GM18870 (cell line): ENCODE measurements at regions not wholly inside any gene's neighbourhood (a gene's known extent, or its start where the extent isn't known, plus 50 kb on each side); places are given as distances from the start of the nearest gene placed in this dataset.
"Not testable (repeated sequence)": the region's sequence is repeated elsewhere in the genome, so short reads cannot be mapped to it uniquely, and the experiment has no call there.

ENCODE experiments used
- ATAC-seq: cut with Tn5 transposase; IDR thresholded peaks from one replicate; pipeline ENCODE4 v1.9.1; 2021; ENCODE audit warnings: moderate library complexity; ENCODE audit not compliant: unreplicated experiment

DNA sequence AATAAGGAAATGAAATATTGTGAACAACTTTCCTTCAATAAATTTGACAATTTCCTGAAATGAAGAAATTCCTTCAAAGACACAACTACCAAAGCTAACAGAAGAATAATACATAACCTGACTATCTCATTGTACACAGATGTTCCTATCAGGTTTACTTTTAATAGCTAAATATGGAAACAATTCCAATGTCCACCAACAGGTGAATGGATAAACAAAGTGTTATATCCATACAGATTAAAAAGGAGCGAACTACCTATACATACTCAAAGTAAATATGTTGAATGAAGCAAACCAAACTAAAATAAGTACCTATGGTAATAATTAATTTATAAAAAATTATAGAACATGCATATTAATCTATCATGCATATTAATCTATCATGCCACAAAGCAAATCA lies 554.9 kb downstream of the PPP4R3C start:
- no peak for ATAC-seq

DNA sequence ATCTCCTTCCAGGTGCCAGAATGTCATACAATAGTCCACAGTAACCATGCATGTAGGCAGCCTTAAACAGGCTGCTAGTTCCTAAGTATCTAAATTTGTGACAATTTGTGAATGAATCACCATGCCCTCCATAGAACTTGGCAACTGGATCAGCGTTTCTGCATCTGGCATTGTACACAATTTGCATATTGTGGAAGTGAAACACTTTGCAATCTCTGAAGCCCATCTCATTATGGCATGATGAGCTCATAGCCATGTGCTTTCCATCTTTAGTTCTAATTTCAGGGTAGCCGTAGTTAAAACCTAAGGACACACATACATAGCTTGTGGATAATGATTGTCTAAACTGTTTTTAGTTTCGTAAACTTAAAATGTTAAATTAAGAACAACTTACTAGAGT lies 573.6 kb downstream of the PPP4R3C start:
- ATAC-seq, result no peak

DNA sequence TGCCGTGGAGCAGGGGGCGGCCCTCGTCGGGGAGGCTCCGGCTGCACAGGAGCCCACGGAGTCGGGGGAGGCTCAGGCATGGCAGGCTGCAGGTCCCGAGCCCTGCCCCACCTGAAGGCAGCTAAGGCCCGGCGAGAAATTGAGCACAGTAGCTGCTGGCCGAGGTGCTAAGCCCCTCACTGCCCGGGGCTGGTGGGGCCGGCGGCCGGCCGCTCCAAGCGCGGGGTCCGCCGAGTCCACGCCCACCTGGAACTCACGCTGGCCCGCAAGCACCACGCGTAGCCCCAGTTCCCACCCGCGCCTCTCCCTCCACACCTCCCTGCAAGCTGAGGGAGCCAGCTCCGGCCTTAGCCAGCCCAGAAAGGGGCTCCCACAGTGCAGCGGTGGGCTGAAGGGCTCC lies 589.4 kb downstream of the PPP4R3C start:
- ATAC-seq, result no peak

DNA sequence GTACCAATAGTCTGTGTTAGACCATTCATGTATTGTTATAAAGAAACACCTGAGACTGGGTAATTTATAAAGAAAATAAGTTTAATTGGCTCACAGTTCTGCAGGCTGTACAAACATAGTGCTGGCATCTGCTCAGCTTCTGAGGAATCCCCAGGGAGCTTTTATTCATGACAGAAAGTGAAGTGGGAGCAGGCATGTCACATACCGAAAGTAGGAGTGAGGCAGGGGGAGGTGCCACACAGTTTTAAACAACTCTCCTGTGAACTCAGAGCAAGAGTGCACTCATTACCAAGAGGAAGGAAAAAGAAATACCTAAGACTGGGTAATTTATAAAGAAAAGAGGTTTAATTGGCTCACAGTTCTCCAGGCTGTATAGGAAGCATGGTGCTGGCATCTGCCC lies 591.2 kb downstream of the PPP4R3C start:
- no peak for ATAC-seq

DNA sequence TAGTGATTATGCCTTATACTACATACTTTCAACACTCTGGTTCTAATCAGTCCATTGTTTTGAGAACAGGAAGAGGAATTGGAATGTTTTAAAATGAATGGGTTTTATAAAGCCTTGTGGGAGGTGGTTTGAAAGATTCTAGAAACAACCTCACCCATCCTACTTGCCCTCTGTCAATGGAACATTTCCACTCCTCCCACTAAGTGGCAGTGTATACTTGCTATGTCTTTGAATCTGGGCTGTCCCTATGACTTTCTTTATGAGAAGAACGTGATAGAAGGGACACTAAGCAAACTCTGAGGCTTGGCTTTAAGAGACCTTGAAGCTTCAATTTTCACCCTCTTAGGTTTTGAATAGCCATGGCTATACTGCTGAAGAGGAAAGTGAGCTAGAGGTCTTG lies 611.2 kb downstream of the PPP4R3C start:
- no peak for ATAC-seq

DNA sequence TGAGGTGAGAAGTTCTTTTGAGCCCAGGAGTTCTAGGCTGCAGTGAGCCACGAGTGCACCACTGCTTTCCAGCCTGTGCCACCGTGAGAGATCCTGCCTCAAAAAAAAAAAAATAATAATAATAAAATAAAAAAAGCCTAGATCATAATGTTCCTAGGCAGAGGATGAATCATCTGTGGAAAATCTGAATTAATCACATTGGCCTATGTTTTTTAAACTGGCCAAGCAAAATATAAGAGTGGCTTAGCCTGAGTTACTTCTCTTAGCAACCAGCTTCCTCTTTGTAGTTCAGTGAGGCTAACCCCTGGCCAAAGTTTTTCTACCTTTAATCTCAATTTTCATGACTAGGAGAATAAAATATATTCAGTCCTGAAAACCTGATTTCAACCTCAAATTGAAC lies 614.6 kb downstream of the PPP4R3C start:
- ATAC-seq, result no peak

DNA sequence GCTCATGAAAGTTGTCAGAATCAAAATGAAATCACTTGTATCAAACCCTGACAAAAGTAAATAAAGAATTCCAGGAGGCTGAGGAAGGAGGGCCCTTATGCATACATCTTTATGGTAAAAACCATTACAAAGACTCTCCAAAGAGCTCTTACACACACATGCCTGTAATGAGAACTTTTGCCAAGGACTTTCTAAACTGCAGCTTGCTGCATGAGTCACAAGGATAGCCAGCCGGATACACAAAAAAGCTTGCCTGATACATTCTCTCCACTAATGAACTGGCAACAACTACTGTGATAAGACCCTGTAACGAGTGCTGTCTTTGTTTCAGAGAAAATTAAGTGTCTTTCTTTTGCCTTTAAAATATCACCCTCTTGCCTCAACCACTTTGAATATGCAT lies 618.1 kb downstream of the PPP4R3C start:
- no peak for ATAC-seq

DNA sequence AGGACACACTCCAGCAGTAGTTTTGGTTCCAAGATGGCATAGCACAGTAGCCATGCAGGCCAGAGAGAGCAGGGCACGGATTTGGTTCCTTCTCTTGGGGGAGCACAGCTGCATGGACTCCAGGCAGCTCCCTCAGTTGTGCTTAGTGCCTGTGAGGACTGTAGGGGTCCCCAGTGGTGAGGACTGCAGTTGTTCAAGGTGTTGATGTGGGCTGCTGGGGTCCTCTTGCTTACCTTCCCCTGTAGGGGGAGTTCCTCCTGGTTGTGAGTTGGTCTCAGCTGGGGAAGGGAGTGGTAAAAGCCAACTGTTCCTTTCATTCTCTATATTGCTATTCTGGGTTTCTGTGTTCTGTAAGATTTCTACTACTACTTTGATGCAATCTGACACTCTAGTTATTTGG lies 606.5 kb downstream of the MAGEB5 start:
- ATAC-seq, result no peak

DNA sequence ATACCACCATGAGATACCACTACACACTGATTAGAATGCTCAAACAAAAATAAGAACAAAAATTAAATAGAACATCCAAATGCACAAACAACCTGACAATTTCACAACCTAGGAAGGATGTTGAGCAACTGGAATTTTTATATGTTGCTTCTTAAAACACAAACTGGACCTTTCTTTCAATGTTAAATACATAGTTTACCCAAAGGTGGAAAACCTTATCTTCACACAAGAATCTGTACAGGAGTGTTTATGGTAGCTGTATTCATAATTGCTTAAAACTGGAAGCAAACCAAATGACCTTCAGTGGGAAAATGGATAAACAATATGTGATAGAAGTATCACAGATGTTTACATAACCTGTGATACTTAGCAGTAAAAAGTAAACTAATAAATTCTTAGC lies 573.8 kb downstream of the MAGEB5 start:
- ATAC-seq, result no peak

DNA sequence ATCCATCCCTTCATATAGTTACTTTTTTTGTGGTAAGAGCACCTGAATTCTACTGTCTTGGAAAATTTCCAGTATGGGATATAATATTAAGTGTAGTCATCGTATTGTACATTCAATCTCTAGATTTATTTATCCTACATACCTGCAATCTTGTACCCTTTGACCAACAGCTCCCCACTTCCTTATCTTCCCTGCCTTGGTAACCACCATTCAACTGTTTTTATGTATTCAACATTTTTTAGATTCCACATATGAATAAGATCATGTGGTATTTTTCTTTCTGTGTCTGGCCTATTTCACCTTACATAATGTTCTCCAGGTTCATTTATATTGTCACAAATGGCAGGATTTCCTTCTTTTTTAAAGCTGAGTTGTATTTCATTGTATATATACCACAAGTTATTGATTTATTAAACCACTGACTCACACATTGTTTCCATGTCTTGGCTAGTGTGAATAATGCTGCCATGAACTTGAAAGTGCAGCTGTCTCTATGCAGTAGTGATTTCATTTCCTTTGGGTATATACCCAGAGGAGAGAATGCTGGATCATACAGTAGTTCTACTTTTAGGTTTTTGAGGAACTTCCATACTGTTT lies 572.5 kb downstream of the MAGEB5 start:
- no peak for ATAC-seq

DNA sequence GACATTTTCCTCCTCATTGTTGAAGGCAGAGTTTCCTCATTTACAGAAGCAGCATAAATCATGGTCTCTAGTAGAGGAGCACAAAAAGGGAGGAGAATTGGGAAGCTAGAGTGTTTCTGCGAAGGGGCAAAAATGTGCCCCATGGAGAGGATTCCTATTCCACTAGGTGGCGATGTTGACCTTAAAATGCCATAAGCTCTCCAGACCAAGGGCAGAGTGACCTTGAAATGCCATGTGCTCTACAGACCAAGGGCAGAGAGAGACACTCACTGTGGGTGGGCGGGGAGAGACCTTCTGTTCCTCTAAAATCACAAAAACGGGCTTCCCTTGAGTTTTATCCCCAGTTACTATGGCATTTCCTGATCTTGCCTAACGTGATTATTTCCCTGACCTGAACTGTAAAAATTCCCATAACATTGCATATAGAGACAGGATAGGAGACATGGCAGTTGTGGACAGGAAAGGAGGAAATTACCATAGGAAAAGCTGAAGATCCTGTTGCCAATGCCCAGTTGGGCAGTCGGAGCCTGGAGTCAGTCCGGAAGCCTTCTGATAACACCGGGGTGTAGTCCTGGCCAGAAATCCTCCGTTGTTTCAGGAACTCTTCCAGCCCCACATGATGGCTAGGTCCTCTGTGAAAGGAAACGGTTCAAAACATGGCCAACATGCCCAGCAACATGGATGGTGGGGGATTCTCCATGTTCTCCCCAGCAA lies 567.7 kb downstream of the MAGEB5 start:
- peak; percentile 84 for ATAC-seq

DNA sequence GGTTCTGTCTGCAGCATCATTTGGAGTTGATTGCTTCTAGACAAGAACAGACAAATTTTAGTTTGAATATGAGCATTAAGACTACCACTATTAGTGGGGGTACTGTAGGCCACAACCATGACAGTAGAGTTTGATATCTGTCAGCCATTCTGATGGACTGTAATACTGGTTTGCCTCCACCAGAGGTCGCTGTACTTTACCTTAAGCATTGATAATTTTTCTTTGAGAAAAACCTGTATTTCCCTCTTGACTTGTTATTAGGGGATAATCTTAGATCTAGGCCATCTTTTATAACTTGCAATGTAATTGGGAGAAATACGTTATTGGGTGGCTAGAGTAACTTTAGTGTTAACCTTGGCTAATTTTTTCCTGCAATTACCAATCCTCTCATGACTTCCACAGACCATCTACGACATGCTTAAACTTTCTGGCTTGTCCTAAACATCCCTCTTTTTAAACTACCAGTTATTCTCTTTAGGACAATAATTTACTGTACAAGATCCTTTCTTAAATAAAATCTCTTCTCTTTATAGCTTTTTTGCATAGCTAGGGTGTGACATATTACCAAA lies 562.4 kb downstream of the MAGEB5 start:
- ATAC-seq, result no peak

DNA sequence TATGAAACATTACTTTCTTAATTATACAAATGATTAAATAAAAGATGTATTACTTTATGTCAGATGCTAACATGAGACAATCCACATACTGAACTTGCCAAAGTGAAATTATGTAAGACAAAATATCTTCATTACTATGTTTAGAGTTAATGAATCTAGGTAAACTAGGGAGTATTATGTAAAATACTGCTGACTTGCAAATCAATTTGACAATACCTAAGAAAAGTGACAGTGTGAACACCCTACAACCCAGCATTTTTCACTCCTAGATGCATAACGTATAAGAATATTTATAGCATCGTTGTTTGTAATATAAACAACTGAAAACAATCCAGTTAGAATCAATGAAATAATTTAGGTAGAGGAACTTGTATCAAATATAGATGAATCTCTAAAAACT lies 546.3 kb downstream of the MAGEB5 start:
- ATAC-seq, result no peak

DNA sequence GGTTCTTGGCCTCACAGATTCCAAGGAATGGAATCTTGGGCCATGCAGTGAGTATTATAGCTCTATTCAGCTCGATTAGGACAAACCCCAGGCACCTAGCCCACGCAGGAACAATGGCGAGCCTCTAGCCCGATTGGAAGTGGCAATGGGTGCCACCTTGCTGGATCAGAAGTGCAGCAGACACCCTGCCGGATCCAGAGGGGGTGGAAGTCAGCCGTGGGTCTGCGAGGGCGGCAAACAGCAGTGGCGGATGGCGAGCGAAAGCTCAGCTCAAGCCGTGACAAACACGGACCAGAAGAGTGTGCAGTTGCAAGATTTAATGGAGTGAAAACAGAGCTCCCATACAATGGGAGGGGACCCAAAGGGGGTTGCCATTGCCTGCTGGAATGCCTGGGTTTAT lies 539.8 kb downstream of the MAGEB5 start:
- ATAC-seq, result not testable (repeated sequence)

DNA sequence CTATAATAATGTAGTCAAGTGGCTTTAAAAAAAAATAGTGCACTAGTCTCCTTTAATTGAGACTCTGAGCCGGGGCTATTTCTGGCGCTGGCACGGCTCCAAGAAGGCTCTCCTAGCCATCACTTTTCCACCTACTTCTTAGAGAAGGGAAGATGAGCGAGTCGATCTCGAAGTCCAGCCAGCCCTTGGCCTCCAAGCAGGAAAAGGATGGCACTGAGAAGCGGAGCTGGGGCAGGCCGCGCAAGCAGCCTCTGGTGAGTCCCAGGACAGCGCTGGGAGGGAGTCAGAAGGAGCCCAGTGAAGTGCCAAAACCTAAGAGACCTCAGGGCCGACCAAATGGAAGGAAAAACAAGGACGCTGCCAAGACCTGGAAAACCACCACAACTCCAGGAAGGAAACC lies 531.9 kb downstream of the MAGEB5 start:
- no peak for ATAC-seq

DNA sequence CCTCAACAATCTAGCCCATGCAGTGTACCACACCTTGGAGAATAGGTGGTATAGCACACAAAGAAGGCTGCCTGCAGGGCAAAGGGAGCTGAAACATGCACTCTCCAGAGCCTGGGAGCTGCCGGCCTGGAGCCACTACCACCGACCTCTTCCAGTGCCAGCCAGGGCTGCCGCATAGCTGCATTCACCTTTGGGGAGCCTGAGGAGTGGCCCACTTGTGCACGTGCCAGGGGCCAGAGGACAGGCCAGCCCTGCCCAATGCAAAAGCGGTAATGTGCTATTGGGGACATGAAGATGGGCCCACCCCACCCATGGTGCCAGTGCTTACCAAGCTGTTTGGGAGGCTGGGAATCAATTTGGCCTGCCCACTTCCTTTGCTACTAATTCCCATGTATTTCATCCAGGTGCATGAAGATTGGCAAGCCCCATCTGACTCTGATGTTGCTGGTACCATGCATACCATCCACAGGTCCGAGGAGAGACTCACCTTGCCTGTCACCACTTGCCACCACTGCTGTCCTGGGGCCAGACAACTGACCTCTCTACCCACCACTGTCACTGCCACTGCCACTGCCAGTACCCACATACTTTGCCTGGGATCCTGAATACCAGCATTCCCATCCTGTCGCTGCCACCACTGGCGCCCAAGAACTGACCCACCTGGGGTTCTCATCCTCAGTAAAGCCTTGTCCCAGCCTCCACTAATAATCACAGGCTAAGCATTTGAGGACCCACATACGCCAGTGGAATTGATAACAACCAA lies 506.9 kb downstream of the MAGEB5 start:
- no peak for ATAC-seq

DNA sequence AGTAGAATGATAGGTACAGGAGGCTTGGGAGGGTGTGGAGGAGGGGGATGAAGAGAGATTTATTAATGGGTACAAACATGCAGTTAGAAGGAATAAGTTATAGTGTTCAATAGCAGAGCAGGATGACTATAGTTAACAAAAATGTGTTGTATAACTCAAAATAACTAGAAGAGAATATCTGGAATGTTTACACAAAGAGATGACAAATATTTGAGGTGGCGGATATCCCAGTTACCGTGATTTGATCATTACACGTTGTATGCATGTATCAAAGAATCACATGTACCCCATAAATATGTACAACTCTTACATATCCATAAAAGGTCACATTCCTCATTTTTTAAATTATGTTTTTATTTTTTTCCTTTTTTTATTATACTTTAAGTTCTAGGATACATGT lies 456.6 kb downstream of the MAGEB5 start:
- no peak for ATAC-seq

DNA sequence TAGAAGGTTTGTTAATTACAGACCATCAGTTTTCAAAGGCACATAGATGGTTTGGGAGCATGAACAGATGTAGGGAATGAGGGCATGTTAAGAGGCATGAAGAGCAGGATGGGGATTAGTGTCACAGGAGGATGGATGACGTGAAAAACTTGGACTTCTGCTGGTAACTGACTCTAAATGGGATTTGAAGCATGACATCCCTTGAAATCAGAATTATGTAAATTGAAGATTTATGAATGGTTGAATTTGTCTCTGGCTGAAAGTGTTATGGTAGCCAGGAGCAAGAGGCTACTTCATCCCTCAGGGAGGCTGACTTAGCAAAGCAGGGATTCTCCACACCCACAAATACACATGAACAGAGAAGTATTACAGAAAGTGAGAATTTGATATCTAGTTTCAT lies 454.6 kb downstream of the MAGEB5 start:
- no peak for ATAC-seq

DNA sequence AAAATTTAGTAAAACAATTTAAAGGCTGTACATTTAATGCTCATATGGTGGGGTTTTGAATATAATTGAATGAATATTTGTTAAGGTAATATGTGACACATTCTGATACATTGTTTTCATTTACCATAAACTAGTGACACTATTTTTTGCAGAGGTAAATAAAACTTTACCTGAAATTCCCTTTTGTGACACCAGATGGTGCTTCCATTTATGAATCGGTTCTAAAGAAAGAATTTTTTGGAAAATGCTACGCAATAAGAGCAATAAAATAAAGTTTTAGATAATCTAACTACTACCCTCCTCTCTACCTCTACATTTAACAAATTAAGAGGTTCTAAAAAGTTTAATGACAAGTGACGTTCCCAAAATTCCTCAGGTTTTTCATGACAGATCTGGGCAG lies 448.9 kb downstream of the MAGEB5 start:
- no peak for ATAC-seq

DNA sequence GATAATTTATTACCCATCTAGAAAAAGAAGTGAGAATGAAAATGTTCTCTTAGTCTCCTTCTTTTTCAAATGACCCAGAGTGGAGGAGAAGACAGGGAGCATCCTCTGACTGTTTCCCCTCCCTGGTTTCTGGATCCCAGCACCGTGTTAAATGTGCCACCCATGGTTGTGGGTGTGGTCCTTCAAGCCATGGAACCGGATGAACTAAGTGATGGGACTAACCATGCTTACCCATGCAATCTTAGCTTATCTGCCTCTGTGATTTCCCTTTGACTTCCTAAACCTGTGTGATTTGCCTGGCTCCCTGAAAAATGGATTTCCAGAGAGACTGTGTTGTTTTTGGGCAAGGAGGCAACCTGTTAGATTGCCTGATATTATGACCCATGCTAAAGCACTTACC lies 437.1 kb downstream of the MAGEB5 start:
- ATAC-seq, result no peak

DNA sequence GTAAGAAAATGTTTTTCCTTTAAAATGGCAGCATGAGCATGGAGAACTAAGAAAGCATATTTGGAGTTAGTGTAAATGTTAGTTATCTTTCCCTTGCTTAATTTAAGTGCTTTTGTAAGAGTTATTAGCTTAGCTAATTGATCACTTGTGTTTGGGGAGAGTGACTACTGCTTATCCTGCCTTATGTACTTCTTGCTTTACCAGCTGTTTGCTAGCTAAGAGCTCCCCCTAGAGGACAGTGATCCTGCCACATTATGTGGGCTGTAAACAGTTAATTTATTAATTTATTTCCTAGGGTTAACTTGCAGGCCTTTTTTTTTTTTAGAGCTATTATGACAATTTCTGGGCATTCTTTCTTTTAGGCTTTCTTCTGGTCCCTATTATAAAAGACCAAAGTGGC lies 435.8 kb downstream of the MAGEB5 start:
- ATAC-seq, result no peak

DNA sequence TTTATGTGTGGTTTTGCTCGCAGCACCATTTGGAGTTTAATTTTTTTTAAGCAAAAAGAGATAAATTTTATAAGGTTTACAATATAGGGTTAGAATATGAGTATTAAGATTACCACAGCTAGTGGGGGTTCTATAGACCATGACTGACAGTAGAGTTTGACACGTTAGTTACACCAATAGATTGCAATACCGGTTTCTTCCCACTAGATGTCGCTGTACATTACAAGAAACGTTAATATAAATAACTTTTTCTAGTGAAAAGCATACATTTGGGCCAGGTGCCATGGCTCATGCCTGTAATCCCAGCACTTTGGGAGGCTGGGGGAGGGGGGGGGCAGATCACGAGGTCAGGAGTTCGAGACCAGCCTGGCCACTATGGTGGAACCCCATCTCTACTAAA lies 433.6 kb downstream of the MAGEB5 start:
- no peak for ATAC-seq
